ENCODE measurements at regions not wholly inside any gene's neighbourhood (a gene's known extent, or its start where the extent isn't known, plus 50 kb on each side); places are given as distances from the start of the nearest gene placed in this dataset.

DNA sequence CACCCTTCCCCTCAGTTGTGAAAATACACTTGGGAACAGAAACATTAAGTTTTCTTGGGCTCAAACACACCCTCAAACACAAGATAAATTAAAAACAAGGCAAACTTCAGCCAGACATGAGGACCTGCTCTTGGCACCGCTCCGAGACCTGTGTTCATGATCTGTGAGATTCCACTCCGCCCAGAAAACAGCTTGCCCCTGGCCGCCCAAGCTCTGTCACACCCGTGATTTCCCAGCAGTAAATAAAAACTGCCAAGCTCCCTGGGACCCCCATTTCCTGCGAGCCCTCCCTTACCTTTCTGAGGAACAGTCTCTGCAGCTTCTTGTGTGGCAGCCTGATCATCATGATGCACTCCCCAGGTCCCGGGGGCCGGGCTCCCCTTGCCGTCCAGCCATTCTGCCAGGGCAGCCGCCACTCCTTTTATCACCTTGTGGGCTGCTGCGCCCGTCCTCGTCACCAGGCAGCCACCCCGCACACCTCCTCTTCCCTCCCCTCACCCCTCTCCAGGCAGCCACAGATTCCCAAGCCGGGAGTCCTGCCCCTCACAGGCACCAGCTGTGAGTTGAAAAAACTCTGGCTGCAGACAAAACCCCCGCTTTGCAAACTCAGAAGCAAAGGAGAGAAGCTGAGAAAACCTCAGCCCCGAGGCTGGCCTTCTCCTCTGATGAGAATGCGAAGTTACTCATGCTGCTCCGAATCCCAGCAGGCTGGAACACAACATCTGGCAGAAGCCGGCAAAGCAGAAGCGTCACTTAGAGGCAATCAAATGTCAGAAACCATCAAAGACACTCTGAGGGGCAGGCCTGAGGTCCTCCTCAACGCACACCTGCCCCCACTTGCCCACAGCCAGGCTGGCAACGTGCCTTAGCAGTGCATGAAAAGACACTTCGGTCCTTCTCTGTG is 130.4 kb upstream of the RPS6KA2 start:
- Histone ChIP-seq H3K27me3 (ENCODE audit: control insufficient read depth, insufficient read depth, low read length, poor library complexity, severe bottlenecking) (no peaks in the 10 kb centered on the region), H3K9me3 (ENCODE audit: control insufficient read depth, low read length) (no peaks in the 10 kb centered on the region), H3K36me3 (ENCODE audit: control insufficient read depth, insufficient read depth, low read length) (no peaks in the 10 kb centered on the region), H3K4me3 (ENCODE audit: insufficient read depth, low read depth, low read length) (no peak overlapping the region), H3K27ac (ENCODE audit: insufficient read depth, low read depth, low read length, poor library complexity, severe bottlenecking) (no peak overlapping the region), H3K4me1 (ENCODE audit: control insufficient read depth, insufficient read depth, low read length) (peaks cover 22% of the 10 kb centered on the region)
- 24 to 30% methylated on average over 24 of the region's 24 CpGs for WGBS, 2 experiments

DNA sequence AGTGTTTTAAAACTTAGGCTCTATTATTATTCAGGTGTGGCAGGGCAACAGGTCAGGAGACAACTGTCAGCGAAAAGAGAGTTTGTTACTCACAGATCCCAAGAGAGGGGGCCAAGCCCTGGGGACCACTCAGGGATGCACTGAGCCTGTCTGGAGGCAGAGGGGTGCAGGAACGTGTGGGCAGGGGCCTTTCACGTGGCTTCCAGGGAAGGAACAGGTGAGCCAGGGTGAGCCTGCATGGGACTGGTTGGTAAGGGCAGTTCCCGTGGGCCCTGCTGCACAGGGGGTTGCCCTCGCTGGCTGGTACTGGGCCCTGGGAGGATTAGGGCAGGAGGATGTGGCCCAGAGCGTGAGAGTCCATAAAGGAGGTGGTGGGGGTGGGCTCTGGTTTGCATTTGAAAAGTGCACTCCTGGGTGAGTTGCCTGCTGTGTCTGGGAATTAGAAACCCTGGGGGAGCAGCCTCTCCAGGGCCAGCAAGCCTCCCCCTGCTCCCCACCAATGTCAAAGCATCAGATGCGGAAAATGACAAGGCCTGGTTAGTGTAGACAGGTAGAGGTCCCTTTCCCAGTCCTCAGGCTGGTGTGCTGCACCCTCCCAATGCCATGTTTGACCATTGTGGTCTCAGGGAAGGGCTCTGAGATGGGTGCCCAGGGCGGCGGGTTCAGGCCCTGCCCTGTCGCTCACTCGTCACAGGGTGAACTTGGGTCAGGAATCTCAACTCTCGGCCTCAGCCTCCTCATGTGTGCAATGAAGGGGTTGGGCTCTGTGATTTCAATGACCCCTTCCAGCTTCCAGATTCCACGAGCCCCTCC is 127.4 kb upstream of the RPS6KA2 start:
- H3K27ac ChIP-seq (ENCODE audit: insufficient read depth, low read depth, low read length, poor library complexity, severe bottlenecking) = no peak overlapping the region
- no peaks in the 10 kb centered on the region for H3K9me3 ChIP-seq (ENCODE audit: control insufficient read depth, low read length)
- H3K4me3 ChIP-seq (ENCODE audit: insufficient read depth, low read depth, low read length) = no peak overlapping the region
- no peaks in the 10 kb centered on the region for H3K27me3 ChIP-seq (ENCODE audit: control insufficient read depth, insufficient read depth, low read length, poor library complexity, severe bottlenecking)
- 66% methylated on average over 13 of the region's 13 CpGs for WGBS, 2 experiments
- H3K36me3 ChIP-seq (ENCODE audit: control insufficient read depth, insufficient read depth, low read length) = no peaks in the 10 kb centered on the region
- H3K4me1 ChIP-seq (ENCODE audit: control insufficient read depth, insufficient read depth, low read length) = peaks cover 31% of the 10 kb centered on the region

DNA sequence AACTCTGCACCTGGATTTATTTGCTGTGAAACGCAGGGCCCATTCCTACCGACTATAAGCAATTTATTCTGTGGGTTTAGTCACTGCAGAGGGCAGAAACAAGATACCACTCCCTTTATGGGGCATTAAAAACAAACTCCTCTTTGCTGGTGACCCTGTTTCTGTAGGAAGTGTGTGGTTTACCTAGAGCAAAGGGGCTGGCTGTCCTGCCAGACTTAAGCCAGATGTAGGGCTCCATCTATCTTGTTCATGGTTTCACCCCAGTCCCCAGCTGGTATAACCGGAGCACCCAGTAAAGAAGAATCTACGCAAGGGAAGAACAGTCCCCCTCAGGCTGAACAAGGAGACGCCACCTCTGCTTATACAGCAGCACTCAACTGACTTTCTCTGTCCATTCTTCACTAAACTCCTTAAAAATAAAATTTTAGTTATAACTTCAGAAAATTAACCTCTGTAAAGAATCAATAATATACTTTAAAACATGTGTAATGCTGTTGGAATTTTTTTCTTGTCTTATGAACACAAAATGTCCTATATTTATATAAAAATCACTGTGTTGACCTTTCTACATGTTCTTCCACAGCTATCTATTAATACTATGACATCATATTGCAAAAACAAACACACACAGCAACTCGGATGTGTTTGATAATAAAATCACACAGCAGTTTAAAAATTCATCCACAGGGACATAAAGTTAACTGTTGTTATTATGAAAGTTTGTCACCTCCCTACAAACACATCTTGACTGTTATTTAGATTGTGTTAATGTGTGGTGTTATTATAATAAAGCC is 126.1 kb upstream of the RPS6KA2 start:
- H3K9me3 ChIP-seq (ENCODE audit: control insufficient read depth, low read length) = no peaks in the 10 kb centered on the region
- no peaks in the 10 kb centered on the region for H3K27me3 ChIP-seq (ENCODE audit: control insufficient read depth, insufficient read depth, low read length, poor library complexity, severe bottlenecking)
- no peaks in the 10 kb centered on the region for H3K36me3 ChIP-seq (ENCODE audit: control insufficient read depth, insufficient read depth, low read length)
- peaks cover 31% of the 10 kb centered on the region for H3K4me1 ChIP-seq (ENCODE audit: control insufficient read depth, insufficient read depth, low read length)
- no peak overlapping the region for H3K27ac ChIP-seq (ENCODE audit: insufficient read depth, low read depth, low read length, poor library complexity, severe bottlenecking)
- no peak overlapping the region for H3K4me3 ChIP-seq (ENCODE audit: insufficient read depth, low read depth, low read length)
- 88 to 93% methylated on average over 6 of the region's 6 CpGs for WGBS, 2 experiments

DNA sequence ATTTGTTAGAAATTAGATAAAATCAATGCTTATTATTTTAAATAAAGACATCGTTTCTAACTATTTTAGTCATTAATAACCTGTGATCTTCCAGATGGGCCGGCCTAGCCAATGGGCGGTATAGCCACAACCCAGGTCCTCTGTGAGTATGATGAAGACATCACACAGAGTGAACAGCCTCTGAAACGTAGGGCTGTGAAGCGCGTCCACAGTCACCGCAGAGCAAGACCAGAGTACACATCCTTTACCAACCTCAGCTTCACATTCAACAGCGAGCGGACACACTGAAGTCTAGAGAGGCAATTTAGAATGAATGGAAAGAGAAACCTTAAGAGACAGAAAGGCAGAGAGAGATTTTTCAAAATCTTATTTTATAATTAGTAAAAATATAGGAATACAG is 125.0 kb upstream of the RPS6KA2 start:
- no peaks in the 10 kb centered on the region for H3K9me3 ChIP-seq (ENCODE audit: control insufficient read depth, low read length)
- no peaks in the 10 kb centered on the region for H3K36me3 ChIP-seq (ENCODE audit: control insufficient read depth, insufficient read depth, low read length)
- 82 to 85% methylated on average over 7 to 9 of the region's 9 CpGs for WGBS, 2 experiments
- H3K4me3 ChIP-seq (ENCODE audit: insufficient read depth, low read depth, low read length) = no peak overlapping the region
- peaks cover 28% of the 10 kb centered on the region for H3K4me1 ChIP-seq (ENCODE audit: control insufficient read depth, insufficient read depth, low read length)
- no peak overlapping the region for H3K27ac ChIP-seq (ENCODE audit: insufficient read depth, low read depth, low read length, poor library complexity, severe bottlenecking)
- H3K27me3 ChIP-seq (ENCODE audit: control insufficient read depth, insufficient read depth, low read length, poor library complexity, severe bottlenecking) = no peaks in the 10 kb centered on the region

DNA sequence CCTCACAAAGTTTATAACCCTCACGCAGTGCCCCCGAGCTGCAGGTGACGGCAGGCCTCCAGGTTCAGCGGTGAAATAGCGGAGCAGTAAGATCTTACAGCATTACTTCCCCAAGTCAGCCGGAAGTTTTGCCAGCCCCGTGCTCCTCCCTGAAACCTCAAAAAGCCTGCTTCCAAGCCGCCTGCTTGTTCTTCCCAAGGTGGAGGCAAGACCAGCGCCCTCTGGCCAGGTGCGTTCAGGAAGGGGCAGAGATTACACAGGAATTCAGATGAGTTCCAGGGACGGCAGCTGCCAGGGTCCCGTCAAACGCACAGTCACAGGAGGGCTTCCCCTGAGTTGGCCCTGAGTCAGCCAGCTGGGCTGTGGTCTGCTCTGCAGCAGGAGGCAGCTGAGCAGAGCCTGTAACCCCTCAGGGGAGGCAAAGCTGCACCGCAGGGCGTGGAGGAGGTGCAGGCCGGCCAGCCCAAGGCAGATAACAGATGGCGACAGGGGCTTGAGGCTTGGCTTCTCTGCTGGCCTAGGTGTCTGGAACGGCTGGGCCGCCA is 124.1 kb upstream of the RPS6KA2 start:
- Histone ChIP-seq H3K27ac (ENCODE audit: insufficient read depth, low read depth, low read length, poor library complexity, severe bottlenecking) (no peak overlapping the region), H3K4me1 (ENCODE audit: control insufficient read depth, insufficient read depth, low read length) (peaks cover 24% of the 10 kb centered on the region), H3K9me3 (ENCODE audit: control insufficient read depth, low read length) (no peaks in the 10 kb centered on the region), H3K36me3 (ENCODE audit: control insufficient read depth, insufficient read depth, low read length) (no peaks in the 10 kb centered on the region), H3K27me3 (ENCODE audit: control insufficient read depth, insufficient read depth, low read length, poor library complexity, severe bottlenecking) (no peaks in the 10 kb centered on the region), H3K4me3 (ENCODE audit: insufficient read depth, low read depth, low read length) (no peak overlapping the region)
- whole genome bisulfite sequencing, 2 experiments = 49 to 53% methylated on average over 19 of the region's 19 CpGs

DNA sequence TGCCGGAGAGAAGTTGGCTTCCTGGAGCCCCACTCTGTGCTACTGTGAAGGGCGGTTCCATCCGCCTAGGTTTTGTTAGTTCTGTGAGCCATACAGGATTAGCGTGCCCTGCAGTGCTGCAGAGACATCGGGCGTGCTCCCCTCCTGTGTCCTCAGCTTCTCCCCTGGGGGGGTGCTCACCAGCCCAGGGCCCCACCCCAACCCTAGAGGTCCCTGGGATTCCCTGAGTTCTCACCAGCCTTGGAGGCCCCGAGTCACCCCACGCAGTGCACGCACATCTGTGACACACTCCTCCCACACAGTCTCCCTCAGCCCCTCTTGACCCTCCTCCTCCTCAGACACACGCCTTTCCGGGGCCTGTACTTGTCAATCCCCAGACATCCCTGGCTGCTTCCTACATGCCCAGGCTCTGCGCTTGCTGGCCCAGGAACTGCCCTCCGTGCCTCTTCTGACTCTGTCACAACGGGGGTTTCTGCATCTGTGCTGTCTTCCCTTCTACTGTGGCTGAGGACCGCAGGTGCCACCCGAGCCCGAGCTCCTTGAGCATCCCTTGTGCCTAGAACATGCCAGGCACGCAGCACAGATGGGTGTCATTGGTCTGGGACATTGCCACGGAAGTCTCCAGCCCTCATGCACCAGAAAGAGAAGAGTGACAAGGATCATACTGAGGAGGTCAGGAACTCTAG is 123.2 kb upstream of the RPS6KA2 start:
- Histone ChIP-seq H3K9me3 (ENCODE audit: control insufficient read depth, low read length) (no peaks in the 10 kb centered on the region), H3K36me3 (ENCODE audit: control insufficient read depth, insufficient read depth, low read length) (no peaks in the 10 kb centered on the region), H3K27me3 (ENCODE audit: control insufficient read depth, insufficient read depth, low read length, poor library complexity, severe bottlenecking) (no peaks in the 10 kb centered on the region), H3K4me3 (ENCODE audit: insufficient read depth, low read depth, low read length) (no peak overlapping the region), H3K4me1 (ENCODE audit: control insufficient read depth, insufficient read depth, low read length) (peaks cover 24% of the 10 kb centered on the region), H3K27ac (ENCODE audit: insufficient read depth, low read depth, low read length, poor library complexity, severe bottlenecking) (no peak overlapping the region)
- 78 to 80% methylated on average over 19 of the region's 19 CpGs for WGBS, 2 experiments

DNA sequence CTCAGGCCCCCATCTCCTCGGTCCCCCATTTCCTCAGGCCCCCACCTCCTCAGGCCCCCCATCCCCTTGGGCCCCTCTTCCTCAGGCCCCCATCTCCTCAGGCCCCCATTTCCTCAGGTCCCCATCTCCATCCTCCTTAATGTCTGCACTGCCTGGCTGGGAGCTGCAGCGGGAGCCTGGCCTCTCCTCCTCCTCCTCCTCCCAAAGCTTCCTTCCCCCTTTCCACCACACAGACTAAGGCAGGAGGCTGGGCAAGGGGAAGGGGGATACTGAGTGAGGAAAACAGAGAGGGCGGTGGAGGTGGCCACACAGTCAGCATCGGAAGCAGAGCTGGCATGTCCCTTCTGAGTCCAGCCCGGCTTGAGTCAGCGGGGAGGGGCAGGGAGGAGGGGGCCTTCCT is 122.6 kb upstream of the RPS6KA2 start:
- Histone ChIP-seq H3K27me3 (ENCODE audit: control insufficient read depth, insufficient read depth, low read length, poor library complexity, severe bottlenecking) (no peaks in the 10 kb centered on the region), H3K36me3 (ENCODE audit: control insufficient read depth, insufficient read depth, low read length) (no peaks in the 10 kb centered on the region), H3K9me3 (ENCODE audit: control insufficient read depth, low read length) (no peaks in the 10 kb centered on the region), H3K4me3 (ENCODE audit: insufficient read depth, low read depth, low read length) (no peak overlapping the region), H3K27ac (ENCODE audit: insufficient read depth, low read depth, low read length, poor library complexity, severe bottlenecking) (no peak overlapping the region), H3K4me1 (ENCODE audit: control insufficient read depth, insufficient read depth, low read length) (peaks cover 24% of the 10 kb centered on the region)
- 58 to 66% methylated on average over 4 of the region's 6 CpGs for WGBS, 2 experiments

DNA sequence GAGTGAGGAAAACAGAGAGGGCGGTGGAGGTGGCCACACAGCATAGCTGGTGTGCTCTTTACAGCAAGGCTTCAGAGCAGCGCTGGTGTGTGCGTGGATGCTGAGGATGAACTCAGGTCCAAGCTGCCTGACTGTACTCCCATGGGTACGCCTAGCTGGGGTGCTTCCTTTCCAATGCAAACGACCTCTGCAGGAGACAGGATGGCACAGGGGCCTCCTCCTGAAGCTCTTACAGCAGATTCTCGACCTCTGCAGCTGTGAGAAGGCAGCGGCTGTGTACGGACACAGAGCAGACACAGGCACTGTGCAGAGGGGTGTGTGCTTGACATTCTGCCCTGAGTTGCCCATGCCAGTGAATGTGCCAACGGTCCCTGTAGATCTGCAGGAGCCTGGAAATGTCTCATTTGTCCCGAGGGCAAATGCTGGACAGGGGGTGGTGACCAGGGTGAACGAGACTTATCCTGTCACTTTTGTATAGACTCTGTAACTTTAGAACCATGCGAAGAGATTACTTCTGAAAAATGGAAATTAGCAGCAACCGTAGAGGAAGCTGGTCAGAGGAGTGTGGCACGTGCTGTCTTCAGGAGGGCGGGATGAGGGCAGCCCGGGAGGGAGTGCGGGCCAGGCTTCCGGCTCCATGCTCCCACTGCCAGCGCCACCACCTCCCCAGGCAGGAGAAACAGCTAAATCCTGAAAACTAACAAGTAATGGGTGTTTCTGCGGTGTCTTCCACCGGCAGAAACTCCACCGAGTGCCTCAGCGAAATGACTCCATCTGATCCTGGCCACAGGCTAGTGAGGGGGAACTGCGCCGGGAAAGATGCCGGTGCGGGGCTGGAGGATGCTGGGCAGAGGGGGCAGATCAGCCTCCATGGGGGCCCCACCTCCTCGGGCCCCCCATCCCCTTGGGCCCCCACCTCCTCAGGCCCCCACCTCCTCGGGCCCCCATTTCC is 120.9 kb upstream of the RPS6KA2 start:
- Histone ChIP-seq H3K4me1 (ENCODE audit: control insufficient read depth, insufficient read depth, low read length) (peaks cover 24% of the 10 kb centered on the region), H3K9me3 (ENCODE audit: control insufficient read depth, low read length) (no peaks in the 10 kb centered on the region), H3K4me3 (ENCODE audit: insufficient read depth, low read depth, low read length) (no peak overlapping the region), H3K36me3 (ENCODE audit: control insufficient read depth, insufficient read depth, low read length) (no peaks in the 10 kb centered on the region), H3K27ac (ENCODE audit: insufficient read depth, low read depth, low read length, poor library complexity, severe bottlenecking) (no peak overlapping the region), H3K27me3 (ENCODE audit: control insufficient read depth, insufficient read depth, low read length, poor library complexity, severe bottlenecking) (no peaks in the 10 kb centered on the region)
- WGBS, 2 experiments = 73% methylated on average over 28 of the region's 29 CpGs

All from ectodermal cell (in vitro differentiated cells).